ENCODE measurements at regions not wholly inside any gene's neighbourhood (a gene's known extent, or its start where the extent isn't known, plus 50 kb on each side); places are given as distances from the start of the nearest gene placed in this dataset.
"Not testable (repeated sequence)": the region's sequence is repeated elsewhere in the genome, so short reads cannot be mapped to it uniquely, and the experiment has no call there.

- no peak for DNase-seq
Measured at GRCh38 chr13:111562716-111563115, 242.3 kb downstream of the TEX29 start.

GRCh38 chr13:111564606-111565005 lies 244.2 kb downstream of the TEX29 start:
- DNase-seq: no peak

GRCh38 chr13:111565400-111565799 lies 245.0 kb downstream of the TEX29 start:
- DNase-seq: no peak

- no peak for DNase-seq
Measured at GRCh38 chr13:111566567-111566966, 246.1 kb downstream of the TEX29 start.

- no peak for DNase-seq
Measured at GRCh38 chr13:111567637-111568036, 247.2 kb downstream of the TEX29 start.

GRCh38 chr13:111568290-111568689 lies 247.8 kb downstream of the TEX29 start:
- DNase-seq: no peak

GRCh38 chr13:111570911-111571310 lies 250.5 kb downstream of the TEX29 start:
- no peak for DNase-seq

GRCh38 chr13:111572956-111573761 lies 252.7 kb downstream of the TEX29 start:
- DNase-seq: no peak

GRCh38 chr13:111573801-111574200 lies 253.4 kb downstream of the TEX29 start:
- DNase-seq: no peak

GRCh38 chr13:111575276-111575675 lies 254.8 kb downstream of the TEX29 start:
- no peak for DNase-seq

GRCh38 chr13:111575719-111576118 lies 255.3 kb downstream of the TEX29 start:
- no peak for DNase-seq

- DNase-seq: no peak
Measured at GRCh38 chr13:111577208-111577828, 256.9 kb downstream of the TEX29 start.

- DNase-seq: no peak
Measured at GRCh38 chr13:111577956-111578605, 257.6 kb downstream of the TEX29 start.

- no peak for DNase-seq
Measured at GRCh38 chr13:111584101-111584672, 263.7 kb downstream of the TEX29 start.

GRCh38 chr13:111584870-111585269 lies 264.4 kb downstream of the TEX29 start:
- DNase-seq: no peak

- no peak for DNase-seq
Measured at GRCh38 chr13:111586291-111586690, 265.8 kb downstream of the TEX29 start.

GRCh38 chr13:111587249-111587648 lies 266.8 kb downstream of the TEX29 start:
- no peak for DNase-seq

- no peak for DNase-seq
Measured at GRCh38 chr13:111589321-111589720, 268.9 kb downstream of the TEX29 start.

- no peak for DNase-seq
Measured at GRCh38 chr13:111589992-111590391, 269.6 kb downstream of the TEX29 start.

- DNase-seq: no peak
Measured at GRCh38 chr13:111590796-111591195, 270.4 kb downstream of the TEX29 start.

- DNase-seq: not testable (repeated sequence)
Measured at GRCh38 chr13:111593490-111593889, 273.0 kb downstream of the TEX29 start.

- DNase-seq: no peak
Measured at GRCh38 chr13:111594606-111595005, 274.2 kb downstream of the TEX29 start.

GRCh38 chr13:111595276-111595675 lies 274.8 kb downstream of the TEX29 start:
- no peak for DNase-seq

GRCh38 chr13:111595791-111596190 lies 275.3 kb downstream of the TEX29 start:
- no peak for DNase-seq

Measured in CD4-positive, alpha-beta T cell treated with Interleukin-21 for 1 hour (primary cell).